HCT116 (cell line): ENCODE measurements at regions not wholly inside any gene's neighbourhood (a gene's known extent, or its start where the extent isn't known, plus 50 kb on each side); places are given as distances from the start of the nearest gene placed in this dataset.

Experiments
- ATAC-seq: fragments of 200-7000 bp; cut with Tn5 transposase; 2 replicates; pipeline ENCODE4 v1.9.1; 2020; ENCODE audit warnings: mild to moderate bottlenecking, moderate library complexity
- BruUV-seq: library from RNA; stranded (reverse); fragments of 400-500 nt; replicated peaks from 2 replicates; lab custom pipeline; 2021; lab: Mats Ljungman, UMichigan
- CTCF ChIA-PET: fragments of 300-600 bp; sonication (Branson Sonifier 250); formaldehyde crosslinking; loops from one replicate; lab custom pipeline; 2021; ENCODE audit warnings: antibody characterized with exemption; lab: Charles Lee
- POLR2A ChIA-PET: fragments of 300-600, 350-600 bp; sonication (Branson Sonifier 250); formaldehyde crosslinking; loops from one replicate; lab custom pipeline; 2021; ENCODE audit warnings: antibody characterized with exemption; lab: Charles Lee
- RAD21 ChIA-PET, 2 experiments: fragments of 300-600 bp; sonication (Branson Sonifier 250); formaldehyde crosslinking; loops; one replicate each; lab custom pipeline; 2023; ENCODE audit warnings: low total read pairs in 2 of 2; ENCODE audit not compliant: uncharacterized antibody in 2 of 2, unreplicated experiment in 2 of 2, low non-redundant PET in 1 of 2; lab: Charles Lee
- DNase-seq: peaks from one replicate; pipeline ENCODE4 v3.0.0-alpha.2; 2010; ENCODE audit warnings: low read depth, low spot score
- H2AFZ ChIP-seq: fragments of 200-600 bp; shearing (Covaris generic), sonication (generic); 2 replicates; pipeline ENCODE4 v1.6.1; 2017; ENCODE audit warnings: low read depth, mixed run types, mixed read lengths, antibody characterized with exemption, low read length; ENCODE audit not compliant: poor library complexity, severe bottlenecking
- H3K27ac ChIP-seq: 2 replicates; pipeline ENCODE4 v1.5.1; 2012; ENCODE audit warnings: low read depth, low read length
- H3K27me3 ChIP-seq: fragments of 200-600 bp; sonication (generic); 2 replicates; pipeline ENCODE4 v1.6.1; 2016; ENCODE audit warnings: mixed run types, low read length, mixed read lengths; ENCODE audit not compliant: insufficient read depth
- H3K36me3 ChIP-seq, 2 experiments: fragments of 200-500 bp in 1 of 2; fragments of 200-600 bp in 1 of 2; sonication (Bioruptor generic) in 1 of 2; sonication (generic) in 1 of 2; 2 replicates each; pipeline versions ENCODE4 v1.5.1 to v1.6.1; 2014 to 2016; ENCODE audit warnings: low read length in 2 of 2, inconsistent platforms in 1 of 2, mixed read lengths in 1 of 2, mixed run types in 1 of 2; ENCODE audit not compliant: insufficient read depth in 2 of 2, control insufficient read depth in 1 of 2
- H3K4me1 ChIP-seq, 2 experiments: fragments of 200-600 bp in 1 of 2; sonication (generic) in 1 of 2; 2 replicates each; pipeline versions ENCODE4 v1.5.1 to v1.6.1; 2012 to 2017; ENCODE audit warnings: low read length in 2 of 2, inconsistent platforms in 1 of 2, mild to moderate bottlenecking in 1 of 2, mixed read lengths in 1 of 2, mixed run types in 1 of 2, moderate library complexity in 1 of 2; ENCODE audit not compliant: insufficient read depth in 2 of 2, control insufficient read depth in 1 of 2
- H3K4me2 ChIP-seq: fragments of 200-600 bp; sonication (generic); 2 replicates; pipeline ENCODE4 v1.6.1; 2017; ENCODE audit warnings: mixed run types, low read length, mixed read lengths
- H3K4me3 ChIP-seq, 2 experiments: fragments of 200-600 bp in 1 of 2; sonication (generic) in 1 of 2; replicated peaks in 1 of 2; 2 replicates each; pipeline ENCODE4 v1.5.1; 2011 to 2016; ENCODE audit warnings: low read length in 2 of 2, control low read depth in 1 of 2, low read depth in 1 of 2, mild to moderate bottlenecking in 1 of 2, mixed read lengths in 1 of 2, mixed run types in 1 of 2
- H3K79me2 ChIP-seq: fragments of 200-600 bp; sonication (generic); 2 replicates; pipeline ENCODE4 v1.6.1; 2017; ENCODE audit warnings: mild to moderate bottlenecking, mixed run types, low read length, moderate library complexity, mixed read lengths; ENCODE audit not compliant: insufficient read depth
- H3K9ac ChIP-seq: fragments of 200-600 bp; sonication (generic); 2 replicates; pipeline ENCODE4 v1.6.1; 2016; ENCODE audit warnings: low read length, mixed read lengths
- H3K9me2 ChIP-seq: fragments of 200-600 bp; sonication (generic), shearing (Covaris generic); 2 replicates; pipeline ENCODE4 v1.6.1; 2017; ENCODE audit warnings: mixed run types, mild to moderate bottlenecking, moderate library complexity; ENCODE audit not compliant: insufficient read depth
- H3K9me3 ChIP-seq, 2 experiments: fragments of 200-500 bp in 1 of 2; fragments of 200-600 bp in 1 of 2; sonication (Bioruptor generic) in 1 of 2; sonication (generic) in 1 of 2; 2 replicates each; pipeline ENCODE4 v1.6.1; 2014 to 2017; ENCODE audit warnings: low read length in 2 of 2, mixed read lengths in 2 of 2, inconsistent platforms in 1 of 2, low read depth in 1 of 2, mild to moderate bottlenecking in 1 of 2, mixed run types in 1 of 2, moderate library complexity in 1 of 2; ENCODE audit not compliant: control insufficient read depth in 1 of 2, insufficient read depth in 1 of 2
- H4K20me1 ChIP-seq: fragments of 200-600 bp; sonication (generic), shearing (Covaris generic); 2 replicates; pipeline ENCODE4 v1.6.1; 2017; ENCODE audit warnings: mixed run types, mild to moderate bottlenecking, moderate library complexity; ENCODE audit not compliant: insufficient read depth
- CBX3 ChIP-seq: IDR thresholded peaks from 2 replicates; pipeline ENCODE4 v1.6.1; 2012; ENCODE audit warnings: low read depth
- CEBPB ChIP-seq: IDR thresholded peaks from 2 replicates; pipeline ENCODE4 v1.6.1; 2012; ENCODE audit warnings: low read depth
- EGR1 ChIP-seq: IDR thresholded peaks from 2 replicates; pipeline ENCODE4 v1.6.1; 2012; ENCODE audit warnings: low read depth
- ELF1 ChIP-seq: IDR thresholded peaks from 2 replicates; pipeline ENCODE4 v1.6.1; 2012; ENCODE audit warnings: low read depth, borderline replicate concordance
- EZH2 ChIP-seq: fragments of 200-600 bp; sonication (generic); IDR thresholded peaks from 2 replicates; pipeline ENCODE4 v1.6.1; 2017; ENCODE audit warnings: antibody characterized with exemption, mixed run types
- EZH2phosphoT487 ChIP-seq: fragments of 200-600 bp; IDR thresholded peaks from 2 replicates; pipeline ENCODE4 v1.6.1; 2018; ENCODE audit warnings: antibody characterized with exemption, borderline replicate concordance
- FOSL1 ChIP-seq: IDR thresholded peaks from 2 replicates; pipeline ENCODE4 v1.6.1; 2012; ENCODE audit warnings: low read depth
- POLR2A ChIP-seq: IDR thresholded peaks from 2 replicates; pipeline ENCODE4 v1.7.0; 2011; ENCODE audit warnings: borderline replicate concordance; ENCODE audit not compliant: insufficient read depth, insufficient read length; ENCODE audit errors: extremely low read depth
- RAD21 ChIP-seq: IDR thresholded peaks from 2 replicates; pipeline ENCODE4 v1.6.1; 2012; ENCODE audit warnings: low read depth, mild to moderate bottlenecking
- REST ChIP-seq: IDR thresholded peaks from 2 replicates; pipeline ENCODE4 v1.6.1; 2012; ENCODE audit warnings: low read depth
- SIN3A ChIP-seq: IDR thresholded peaks from 2 replicates; pipeline ENCODE4 v1.6.1; 2012; ENCODE audit warnings: low read depth
- SP1 ChIP-seq: IDR thresholded peaks from 2 replicates; pipeline ENCODE4 v1.6.1; 2012; ENCODE audit warnings: low read depth
- TCF7L2 ChIP-seq: IDR thresholded peaks from 2 replicates; pipeline ENCODE4 v1.7.0; 2011; ENCODE audit warnings: borderline replicate concordance, inconsistent platforms; ENCODE audit not compliant: insufficient read depth, insufficient read length; ENCODE audit errors: extremely low read depth
- YY1 ChIP-seq: IDR thresholded peaks from 2 replicates; pipeline ENCODE4 v1.6.1; 2011; ENCODE audit warnings: low read length, low read depth, moderate library complexity, mild to moderate bottlenecking; ENCODE audit not compliant: insufficient replicate concordance; ENCODE audit errors: extremely low read depth
- ZFX ChIP-seq: fragments of 450-650 bp; IDR thresholded peaks from 2 replicates; pipeline ENCODE4 v1.6.1; 2017
- ZNF274 ChIP-seq: fragments of 200-500 bp; sonication (Bioruptor generic); IDR thresholded peaks from 2 replicates; pipeline ENCODE4 v1.6.1; 2014; ENCODE audit warnings: mild to moderate bottlenecking, low read depth, low read length, inconsistent platforms
- intact Hi-C: fragments of 100-400 bp; cut with micrococcal nuclease; formaldehyde crosslinking; loops from 2 replicates; pipeline ENCODE4 v1.10.0; 2022
- TF ChIP-seq, protein P1 (sequence below): IDR thresholded peaks from 2 replicates; pipeline ENCODE4 v1.6.1; 2012
- TF ChIP-seq, protein P2 (sequence below): IDR thresholded peaks from 2 replicates; pipeline ENCODE4 v1.6.1; 2012

DNA sequence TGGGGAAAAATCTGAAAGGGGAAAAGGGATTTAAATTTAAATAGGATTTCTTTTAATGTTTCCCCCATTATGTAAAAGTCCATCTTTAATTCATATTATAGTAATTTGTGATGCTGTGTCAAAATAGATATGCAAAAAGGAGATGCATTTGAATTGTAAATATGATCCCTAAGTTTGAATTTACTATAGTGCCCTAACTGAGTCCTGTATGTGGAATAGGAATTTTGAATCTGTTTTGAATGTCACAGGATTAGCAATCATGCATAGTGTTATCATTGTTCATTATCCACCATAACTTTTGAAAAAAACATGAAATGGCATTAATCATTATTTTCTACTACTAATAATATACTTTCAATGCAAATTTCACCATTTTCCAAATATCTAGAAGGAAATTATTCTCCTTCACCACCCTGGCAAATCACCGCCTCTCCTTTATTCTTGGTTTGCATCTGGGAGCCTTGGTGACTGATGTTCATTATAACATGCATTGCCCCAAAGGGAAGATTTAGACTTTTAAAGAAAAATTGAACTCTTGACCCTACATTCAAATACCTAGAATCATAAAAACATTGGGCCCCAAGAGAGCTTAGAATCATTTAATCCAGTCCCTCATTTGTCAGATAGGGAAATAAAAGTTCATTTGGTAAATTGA, 341.5 kb upstream of the TMPO start:
- ChIA-PET POLR2A (no interaction called here), CTCF (no interaction called here), RAD21 (no interaction called here)
- H3K27ac ChIP-seq, result no peak overlapping the region
- H3K36me3 ChIP-seq, result no peaks in the 10 kb centered on the region
- BruUV-seq, result no TSS peak
- H3K4me3 ChIP-seq, result no peak overlapping the region
- H3K4me1 ChIP-seq, result no peaks in the 10 kb centered on the region
- no peak for DNase-seq
- intact Hi-C loops, result no loop called here
- ATAC-seq, result no peak
- no peak overlapping the region for H3K4me2 ChIP-seq
- H3K9me3 ChIP-seq, result no peaks in the 10 kb centered on the region
- no peak for TF ChIP-seq EGR1
- no peak for TF ChIP-seq ZFX
- no peak for TF ChIP-seq EZH2
- TF ChIP-seq, protein P1, sequence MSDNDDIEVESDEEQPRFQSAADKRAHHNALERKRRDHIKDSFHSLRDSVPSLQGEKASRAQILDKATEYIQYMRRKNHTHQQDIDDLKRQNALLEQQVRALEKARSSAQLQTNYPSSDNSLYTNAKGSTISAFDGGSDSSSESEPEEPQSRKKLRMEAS, result no peak
- TF ChIP-seq POLR2A, result no peak
- TF ChIP-seq TCF7L2, result no peak
- no peak for TF ChIP-seq EZH2phosphoT487
- no peak for TF ChIP-seq CEBPB
- no peak for TF ChIP-seq CBX3
- no peak for TF ChIP-seq FOSL1
- H4K20me1 ChIP-seq, result no peaks in the 10 kb centered on the region
- no peak overlapping the region for H2AFZ ChIP-seq
- no peaks in the 10 kb centered on the region for H3K79me2 ChIP-seq
- peaks cover 27% of the 10 kb centered on the region; the same call in 1 of the 2 replicates for H3K27me3 ChIP-seq
- H3K9me2 ChIP-seq, result no peaks in the 10 kb centered on the region
- H3K9ac ChIP-seq, result no peak overlapping the region

GRCh38 chr12:98174428-98174809, 341.0 kb upstream of the TMPO start:
- Histone ChIP-seq H3K36me3 (no peaks in the 10 kb centered on the region), H4K20me1 (no peaks in the 10 kb centered on the region), H3K4me2 (no peak overlapping the region), H2AFZ (no peak overlapping the region), H3K79me2 (no peaks in the 10 kb centered on the region), H3K4me1 (no peaks in the 10 kb centered on the region), H3K27ac (no peak overlapping the region), H3K4me3 (no peak overlapping the region), H3K9me2 (no peaks in the 10 kb centered on the region), H3K27me3 (peaks cover 22% of the 10 kb centered on the region; the same call in 1 of the 2 replicates), H3K9me3 (no peaks in the 10 kb centered on the region), H3K9ac (no peak overlapping the region)
- ChIA-PET CTCF (no interaction called here), RAD21 (no interaction called here), POLR2A (no interaction called here)
- no TSS peak for BruUV-seq
- DNase-seq, result no peak
- ATAC-seq, result no peak
- intact Hi-C loops, result no loop called here
- TF ChIP-seq ZFX (no peak), ZNF274 (no peak), YY1 (no peak), SP1 (no peak), REST (no peak), SIN3A (no peak), ELF1 (no peak), CEBPB (no peak), EZH2 (no peak), POLR2A (no peak), RAD21 (no peak), CBX3 (no peak), TCF7L2 (no peak)
- TF ChIP-seq, protein P1, result no peak
- TF ChIP-seq, protein P2, sequence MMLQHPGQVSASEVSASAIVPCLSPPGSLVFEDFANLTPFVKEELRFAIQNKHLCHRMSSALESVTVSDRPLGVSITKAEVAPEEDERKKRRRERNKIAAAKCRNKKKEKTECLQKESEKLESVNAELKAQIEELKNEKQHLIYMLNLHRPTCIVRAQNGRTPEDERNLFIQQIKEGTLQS, result no peak
